ENCODE measurements at regions not wholly inside any gene's neighbourhood (a gene's known extent, or its start where the extent isn't known, plus 50 kb on each side); places are given as distances from the start of the nearest gene placed in this dataset.

DNA sequence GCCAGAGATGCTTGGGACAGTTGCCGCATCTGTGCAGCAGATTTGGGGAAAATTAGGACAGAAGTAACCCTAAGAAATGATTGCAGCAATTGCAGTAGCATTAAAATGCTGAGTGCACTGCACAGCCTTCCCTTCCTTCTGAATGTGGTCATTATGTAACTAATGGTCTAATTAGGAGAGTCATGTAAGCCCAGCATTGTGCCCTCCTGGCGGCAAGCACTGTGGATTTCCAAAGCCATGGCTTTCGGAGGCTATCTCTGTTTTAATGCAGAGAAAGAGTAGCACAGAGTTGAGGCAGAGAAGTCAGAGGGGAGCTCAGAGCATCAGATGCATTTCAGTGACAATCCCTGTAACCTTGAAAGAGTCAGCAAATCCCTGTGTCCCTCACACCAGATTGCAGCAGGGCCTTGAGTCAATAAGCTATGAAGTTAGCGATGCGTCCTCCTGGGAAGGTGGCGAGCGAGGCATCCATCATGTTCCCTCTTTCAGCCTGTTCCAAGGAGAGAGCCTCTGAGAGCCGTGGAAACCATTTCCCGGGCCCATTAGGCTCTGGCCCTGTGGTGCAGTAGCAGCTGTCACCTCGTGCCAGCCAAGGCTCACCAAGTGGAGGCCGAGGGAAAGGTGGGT, 307.2 kb downstream of the FBXO15 start:
- TF ChIP-seq, protein P1, sequence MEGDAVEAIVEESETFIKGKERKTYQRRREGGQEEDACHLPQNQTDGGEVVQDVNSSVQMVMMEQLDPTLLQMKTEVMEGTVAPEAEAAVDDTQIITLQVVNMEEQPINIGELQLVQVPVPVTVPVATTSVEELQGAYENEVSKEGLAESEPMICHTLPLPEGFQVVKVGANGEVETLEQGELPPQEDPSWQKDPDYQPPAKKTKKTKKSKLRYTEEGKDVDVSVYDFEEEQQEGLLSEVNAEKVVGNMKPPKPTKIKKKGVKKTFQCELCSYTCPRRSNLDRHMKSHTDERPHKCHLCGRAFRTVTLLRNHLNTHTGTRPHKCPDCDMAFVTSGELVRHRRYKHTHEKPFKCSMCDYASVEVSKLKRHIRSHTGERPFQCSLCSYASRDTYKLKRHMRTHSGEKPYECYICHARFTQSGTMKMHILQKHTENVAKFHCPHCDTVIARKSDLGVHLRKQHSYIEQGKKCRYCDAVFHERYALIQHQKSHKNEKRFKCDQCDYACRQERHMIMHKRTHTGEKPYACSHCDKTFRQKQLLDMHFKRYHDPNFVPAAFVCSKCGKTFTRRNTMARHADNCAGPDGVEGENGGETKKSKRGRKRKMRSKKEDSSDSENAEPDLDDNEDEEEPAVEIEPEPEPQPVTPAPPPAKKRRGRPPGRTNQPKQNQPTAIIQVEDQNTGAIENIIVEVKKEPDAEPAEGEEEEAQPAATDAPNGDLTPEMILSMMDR (IDR thresholded peaks at IDR 0.05) = no peak
- TF ChIP-seq POLR2A (IDR thresholded peaks at IDR 0.05) (no peak), POLR2AphosphoS5 (IDR thresholded peaks at IDR 0.05) (no peak)

All from gastroesophageal sphincter (tissue), 3 donors.